GM06990 (cell line): ENCODE measurements at regions not wholly inside any gene's neighbourhood (a gene's known extent, or its start where the extent isn't known, plus 50 kb on each side); places are given as distances from the start of the nearest gene placed in this dataset.

ENCODE experiments used
- DNase-seq: peaks from one replicate; pipeline ENCODE4 v3.0.0-alpha.2; 2011; ENCODE audit not compliant: insufficient read length; ENCODE audit errors: extremely low read depth
- H3K27me3 ChIP-seq: replicated peaks from 2 replicates; pipeline ENCODE4 v1.6.0; 2011; ENCODE audit warnings: low read length; ENCODE audit not compliant: control insufficient read depth, insufficient read depth
- H3K36me3 ChIP-seq: 2 replicates; pipeline ENCODE4 v1.5.1; 2011; ENCODE audit warnings: low read length; ENCODE audit not compliant: control insufficient read depth, insufficient read depth
- H3K4me3 ChIP-seq: replicated peaks from 2 replicates; pipeline ENCODE4 v1.5.1; 2011; ENCODE audit warnings: low read depth, mild to moderate bottlenecking, control low read depth, low read length
- CTCF ChIP-seq: IDR thresholded peaks from 2 replicates; pipeline ENCODE4 v1.5.1; 2011; ENCODE audit warnings: low read length, control low read depth, mild to moderate bottlenecking, inconsistent platforms; ENCODE audit not compliant: insufficient read depth, poor library complexity, severe bottlenecking

- Histone ChIP-seq H3K4me3 (no peak overlapping the region), H3K27me3 (peaks cover 4% of the 10 kb centered on the region), H3K36me3 (no peaks in the 10 kb centered on the region)
- no peak for TF ChIP-seq CTCF
- no peak for DNase-seq
These were observed 144.9 kb upstream of the NECTIN1 start for GRCh38 chr11:119873761-119874421.

- no peak for DNase-seq
- Histone ChIP-seq H3K4me3 (no peak overlapping the region), H3K36me3 (no peaks in the 10 kb centered on the region), H3K27me3 (peaks cover 4% of the 10 kb centered on the region)
- no peak for TF ChIP-seq CTCF
These were observed 143.8 kb upstream of the NECTIN1 start for GRCh38 chr11:119872611-119873310.

- peaks cover 6% of the 10 kb centered on the region for H3K27me3 ChIP-seq
- TF ChIP-seq CTCF = no peak
- H3K36me3 ChIP-seq = no peaks in the 10 kb centered on the region
- H3K4me3 ChIP-seq = no peak overlapping the region
- DNase-seq = no peak
These were observed 136.7 kb upstream of the NECTIN1 start for GRCh38 chr11:119865661-119866156.

- Histone ChIP-seq H3K4me3 (no peak overlapping the region), H3K27me3 (peaks cover 2% of the 10 kb centered on the region; the same call in 1 of the 2 replicates), H3K36me3 (no peaks in the 10 kb centered on the region)
- no peak for DNase-seq
- no peak for TF ChIP-seq CTCF
These were observed 135.8 kb upstream of the NECTIN1 start for GRCh38 chr11:119864836-119865235.

GRCh38 chr11:119863851-119864601, 135.0 kb upstream of the NECTIN1 start:
- H3K27me3 ChIP-seq = peaks cover 2% of the 10 kb centered on the region; the same call in 1 of the 2 replicates
- no peak for DNase-seq
- no peak for TF ChIP-seq CTCF
- H3K36me3 ChIP-seq = no peaks in the 10 kb centered on the region
- H3K4me3 ChIP-seq = no peak overlapping the region
